ENCODE measurements at regions not wholly inside any gene's neighbourhood (a gene's known extent, or its start where the extent isn't known, plus 50 kb on each side); places are given as distances from the start of the nearest gene placed in this dataset.

DNA sequence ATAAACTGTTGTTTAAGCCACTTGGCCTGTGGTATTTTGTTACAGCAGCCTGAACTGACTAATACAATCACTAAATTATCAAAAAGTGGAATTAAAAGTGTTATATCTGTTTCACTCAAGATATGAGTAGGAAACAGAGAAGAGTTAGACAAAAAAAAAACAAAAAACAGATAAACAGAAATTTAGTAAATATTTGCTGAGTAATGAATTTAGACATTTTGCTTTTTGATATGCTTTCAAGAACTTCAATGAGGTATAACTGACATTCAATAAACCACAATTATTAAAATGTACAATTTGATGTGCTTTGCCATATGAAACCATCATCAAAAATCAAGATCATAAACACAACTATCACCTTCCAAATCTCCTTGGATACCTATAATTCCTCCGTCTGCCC lies 369.2 kb downstream of the PAX1 start:
- Mint-ChIP-seq H3K4me1 (ENCODE audit: unreplicated experiment) (no peaks in the 10 kb centered on the region), H3K9me3 (ENCODE audit: unreplicated experiment) (no peaks in the 10 kb centered on the region), H3K4me3 (ENCODE audit: unreplicated experiment) (no peak overlapping the region), H3K27me3 (ENCODE audit: unreplicated experiment) (no peaks in the 10 kb centered on the region), H3K27ac (ENCODE audit: unreplicated experiment) (no peak overlapping the region), H3K36me3 (ENCODE audit: low read depth, unreplicated experiment) (no peaks in the 10 kb centered on the region)
- DNase-seq (ENCODE audit: low spot score), result no peak
- TF ChIP-seq, protein P1, sequence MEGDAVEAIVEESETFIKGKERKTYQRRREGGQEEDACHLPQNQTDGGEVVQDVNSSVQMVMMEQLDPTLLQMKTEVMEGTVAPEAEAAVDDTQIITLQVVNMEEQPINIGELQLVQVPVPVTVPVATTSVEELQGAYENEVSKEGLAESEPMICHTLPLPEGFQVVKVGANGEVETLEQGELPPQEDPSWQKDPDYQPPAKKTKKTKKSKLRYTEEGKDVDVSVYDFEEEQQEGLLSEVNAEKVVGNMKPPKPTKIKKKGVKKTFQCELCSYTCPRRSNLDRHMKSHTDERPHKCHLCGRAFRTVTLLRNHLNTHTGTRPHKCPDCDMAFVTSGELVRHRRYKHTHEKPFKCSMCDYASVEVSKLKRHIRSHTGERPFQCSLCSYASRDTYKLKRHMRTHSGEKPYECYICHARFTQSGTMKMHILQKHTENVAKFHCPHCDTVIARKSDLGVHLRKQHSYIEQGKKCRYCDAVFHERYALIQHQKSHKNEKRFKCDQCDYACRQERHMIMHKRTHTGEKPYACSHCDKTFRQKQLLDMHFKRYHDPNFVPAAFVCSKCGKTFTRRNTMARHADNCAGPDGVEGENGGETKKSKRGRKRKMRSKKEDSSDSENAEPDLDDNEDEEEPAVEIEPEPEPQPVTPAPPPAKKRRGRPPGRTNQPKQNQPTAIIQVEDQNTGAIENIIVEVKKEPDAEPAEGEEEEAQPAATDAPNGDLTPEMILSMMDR (IDR thresholded peaks at IDR 0.05; ENCODE audit: unreplicated experiment), result no peak

DNA sequence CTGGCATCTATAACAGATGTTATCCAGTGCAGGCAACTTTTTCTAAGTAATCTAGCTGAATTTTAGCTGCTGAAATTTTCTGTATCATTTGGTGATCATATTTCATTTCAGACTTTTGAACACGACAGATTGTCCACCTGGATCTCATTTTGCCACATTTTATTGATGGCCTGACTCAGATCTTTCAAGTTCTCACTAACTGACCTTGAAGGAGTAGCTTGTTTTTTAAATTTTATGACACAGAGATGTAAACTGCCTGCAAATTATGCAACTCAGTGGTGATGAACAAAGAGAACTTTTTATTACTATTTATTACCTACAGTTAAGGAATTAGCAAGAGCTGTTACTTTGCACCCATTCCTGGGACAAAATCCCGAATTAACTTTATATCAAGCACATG lies 366.4 kb downstream of the PAX1 start:
- Mint-ChIP-seq H3K9me3 (ENCODE audit: unreplicated experiment) (no peaks in the 10 kb centered on the region), H3K36me3 (ENCODE audit: low read depth, unreplicated experiment) (no peaks in the 10 kb centered on the region), H3K27ac (ENCODE audit: unreplicated experiment) (no peak overlapping the region), H3K4me3 (ENCODE audit: unreplicated experiment) (no peak overlapping the region), H3K27me3 (ENCODE audit: unreplicated experiment) (peaks cover 1% of the 10 kb centered on the region), H3K4me1 (ENCODE audit: unreplicated experiment) (no peaks in the 10 kb centered on the region)
- TF ChIP-seq, protein P1 (IDR thresholded peaks at IDR 0.05; ENCODE audit: unreplicated experiment), result no peak
- DNase-seq (ENCODE audit: low spot score), result no peak

DNA sequence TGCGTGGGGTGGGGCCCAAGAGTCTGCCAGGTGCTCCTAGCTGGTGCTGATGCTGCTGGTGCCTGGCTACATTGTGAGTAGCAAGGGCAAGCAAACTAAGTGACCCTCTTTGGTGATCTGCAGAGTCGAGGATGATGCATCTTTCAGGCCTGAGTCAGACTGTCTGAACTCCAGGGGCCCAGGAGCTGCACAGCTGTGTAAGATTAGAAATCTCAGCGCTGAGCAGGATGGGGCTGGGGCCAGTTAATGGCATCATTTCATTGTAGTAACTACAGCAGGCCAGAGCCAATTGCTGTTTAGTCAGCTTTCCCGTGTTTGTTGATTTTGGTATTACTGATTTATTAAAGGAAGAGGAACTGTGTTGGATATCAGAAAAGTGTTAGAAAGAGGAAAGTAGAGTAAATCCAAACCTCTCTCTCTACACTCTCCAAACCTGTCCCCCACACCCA lies 365.2 kb downstream of the PAX1 start:
- Mint-ChIP-seq H3K27me3 (ENCODE audit: unreplicated experiment) (peaks cover 1% of the 10 kb centered on the region), H3K4me1 (ENCODE audit: unreplicated experiment) (no peaks in the 10 kb centered on the region), H3K36me3 (ENCODE audit: low read depth, unreplicated experiment) (no peaks in the 10 kb centered on the region), H3K4me3 (ENCODE audit: unreplicated experiment) (no peak overlapping the region), H3K9me3 (ENCODE audit: unreplicated experiment) (no peaks in the 10 kb centered on the region), H3K27ac (ENCODE audit: unreplicated experiment) (no peak overlapping the region)
- TF ChIP-seq, protein P1 (IDR thresholded peaks at IDR 0.05; ENCODE audit: unreplicated experiment), result no peak
- no peak for DNase-seq (ENCODE audit: low spot score)

DNA sequence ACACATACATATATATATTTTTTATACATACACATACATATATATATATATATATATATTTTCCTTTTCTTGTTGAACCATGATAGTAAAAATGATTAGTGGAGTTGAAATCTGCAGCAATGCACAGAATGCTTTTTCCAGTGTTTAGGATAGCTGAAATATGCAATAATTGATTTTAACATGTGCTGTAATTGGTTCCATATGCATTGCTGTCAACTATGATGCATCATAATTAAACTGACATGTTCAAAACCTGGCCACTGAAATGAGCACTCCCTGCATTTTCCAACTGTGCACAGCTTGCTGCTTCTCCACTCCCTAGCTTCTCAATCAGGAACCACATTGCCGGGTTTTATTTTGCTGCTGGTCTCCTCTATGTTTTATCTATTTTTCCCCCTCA lies 358.3 kb downstream of the PAX1 start:
- H3K4me3 Mint-ChIP-seq (ENCODE audit: unreplicated experiment), result no peak overlapping the region
- H3K27me3 Mint-ChIP-seq (ENCODE audit: unreplicated experiment), result no peaks in the 10 kb centered on the region
- TF ChIP-seq, protein P1 (IDR thresholded peaks at IDR 0.05; ENCODE audit: unreplicated experiment), result no peak
- H3K4me1 Mint-ChIP-seq (ENCODE audit: unreplicated experiment), result peaks cover 2% of the 10 kb centered on the region
- no peak overlapping the region for H3K27ac Mint-ChIP-seq (ENCODE audit: unreplicated experiment)
- no peaks in the 10 kb centered on the region for H3K9me3 Mint-ChIP-seq (ENCODE audit: unreplicated experiment)
- no peak for DNase-seq (ENCODE audit: low spot score)
- no peaks in the 10 kb centered on the region for H3K36me3 Mint-ChIP-seq (ENCODE audit: low read depth, unreplicated experiment)

DNA sequence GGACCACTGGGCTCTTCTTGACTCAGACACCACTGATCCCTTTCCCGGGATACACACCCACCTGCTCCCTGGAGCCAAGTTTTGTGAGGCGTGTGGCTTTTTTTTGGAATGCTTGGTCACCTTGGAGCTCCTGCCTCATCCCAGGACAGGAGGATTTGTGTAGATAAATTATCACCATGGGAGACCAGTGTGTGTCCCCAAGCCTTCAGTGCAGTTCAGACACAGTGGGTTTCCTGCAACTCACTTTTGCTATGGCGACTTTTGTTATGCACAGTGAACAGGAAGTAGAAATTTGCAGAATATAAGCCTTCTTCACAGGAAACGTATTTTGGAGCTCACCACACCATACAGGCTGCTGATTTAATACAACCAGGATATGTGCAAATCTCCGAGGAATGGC lies 357.4 kb downstream of the PAX1 start:
- no peaks in the 10 kb centered on the region for H3K36me3 Mint-ChIP-seq (ENCODE audit: low read depth, unreplicated experiment)
- no peak overlapping the region for H3K4me3 Mint-ChIP-seq (ENCODE audit: unreplicated experiment)
- TF ChIP-seq, protein P1 (IDR thresholded peaks at IDR 0.05; ENCODE audit: unreplicated experiment), result no peak
- DNase-seq (ENCODE audit: low spot score), result no peak
- no peak overlapping the region for H3K27ac Mint-ChIP-seq (ENCODE audit: unreplicated experiment)
- no peaks in the 10 kb centered on the region for H3K9me3 Mint-ChIP-seq (ENCODE audit: unreplicated experiment)
- peaks cover 2% of the 10 kb centered on the region for H3K4me1 Mint-ChIP-seq (ENCODE audit: unreplicated experiment)
- no peaks in the 10 kb centered on the region for H3K27me3 Mint-ChIP-seq (ENCODE audit: unreplicated experiment)
